ENCODE measurements at regions not wholly inside any gene's neighbourhood (a gene's known extent, or its start where the extent isn't known, plus 50 kb on each side); places are given as distances from the start of the nearest gene placed in this dataset.

DNA sequence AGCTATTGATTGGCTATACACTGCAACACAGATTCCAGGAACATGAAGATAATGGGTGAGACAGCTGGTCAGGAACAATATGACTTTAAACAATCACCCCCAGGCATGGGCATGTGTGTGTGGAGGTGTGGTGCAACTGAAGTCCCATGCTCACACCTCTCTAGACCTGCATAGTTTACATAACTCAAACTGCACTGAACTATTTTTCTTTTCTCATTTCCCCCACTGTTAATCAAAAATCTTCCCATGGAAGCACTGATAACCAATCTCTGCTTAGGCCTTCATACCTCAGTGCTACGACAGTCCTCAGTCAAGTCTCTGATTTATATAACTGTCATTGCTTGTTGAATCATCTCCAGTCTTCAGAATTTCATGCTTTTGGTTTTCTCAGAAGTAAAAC lies 600.2 kb downstream of the NTRK3 start:
- Histone ChIP-seq H3K36me3 (replicated peaks; ENCODE audit: low read depth, low read length) (no peaks in the 10 kb centered on the region), H3K4me2 (ENCODE audit: low read length) (no peak overlapping the region), H3K4me3 (ENCODE audit: low read length) (no peak overlapping the region), H3K27me3 (ENCODE audit: low read depth, low read length) (no peaks in the 10 kb centered on the region), H3K27ac (ENCODE audit: low read length) (no peak overlapping the region), H3K9me3 (ENCODE audit: insufficient read depth, low read length) (no peaks in the 10 kb centered on the region), H3K9ac (ENCODE audit: low read length) (no peak overlapping the region), H3K4me1 (ENCODE audit: low read length) (no peaks in the 10 kb centered on the region), H3K79me2 (ENCODE audit: low read length) (no peaks in the 10 kb centered on the region), H4K20me1 (ENCODE audit: insufficient read depth, low read length) (no peaks in the 10 kb centered on the region), H2AFZ (ENCODE audit: low read depth, low read length) (no peak overlapping the region)
- TF ChIP-seq EZH2phosphoT487 (IDR thresholded peaks at IDR 0.05; ENCODE audit: low read depth), result no peak
- TF ChIP-seq, protein P1, sequence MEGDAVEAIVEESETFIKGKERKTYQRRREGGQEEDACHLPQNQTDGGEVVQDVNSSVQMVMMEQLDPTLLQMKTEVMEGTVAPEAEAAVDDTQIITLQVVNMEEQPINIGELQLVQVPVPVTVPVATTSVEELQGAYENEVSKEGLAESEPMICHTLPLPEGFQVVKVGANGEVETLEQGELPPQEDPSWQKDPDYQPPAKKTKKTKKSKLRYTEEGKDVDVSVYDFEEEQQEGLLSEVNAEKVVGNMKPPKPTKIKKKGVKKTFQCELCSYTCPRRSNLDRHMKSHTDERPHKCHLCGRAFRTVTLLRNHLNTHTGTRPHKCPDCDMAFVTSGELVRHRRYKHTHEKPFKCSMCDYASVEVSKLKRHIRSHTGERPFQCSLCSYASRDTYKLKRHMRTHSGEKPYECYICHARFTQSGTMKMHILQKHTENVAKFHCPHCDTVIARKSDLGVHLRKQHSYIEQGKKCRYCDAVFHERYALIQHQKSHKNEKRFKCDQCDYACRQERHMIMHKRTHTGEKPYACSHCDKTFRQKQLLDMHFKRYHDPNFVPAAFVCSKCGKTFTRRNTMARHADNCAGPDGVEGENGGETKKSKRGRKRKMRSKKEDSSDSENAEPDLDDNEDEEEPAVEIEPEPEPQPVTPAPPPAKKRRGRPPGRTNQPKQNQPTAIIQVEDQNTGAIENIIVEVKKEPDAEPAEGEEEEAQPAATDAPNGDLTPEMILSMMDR (IDR thresholded peaks at IDR 0.05; ENCODE audit: low read depth, low read length), result no peak

DNA sequence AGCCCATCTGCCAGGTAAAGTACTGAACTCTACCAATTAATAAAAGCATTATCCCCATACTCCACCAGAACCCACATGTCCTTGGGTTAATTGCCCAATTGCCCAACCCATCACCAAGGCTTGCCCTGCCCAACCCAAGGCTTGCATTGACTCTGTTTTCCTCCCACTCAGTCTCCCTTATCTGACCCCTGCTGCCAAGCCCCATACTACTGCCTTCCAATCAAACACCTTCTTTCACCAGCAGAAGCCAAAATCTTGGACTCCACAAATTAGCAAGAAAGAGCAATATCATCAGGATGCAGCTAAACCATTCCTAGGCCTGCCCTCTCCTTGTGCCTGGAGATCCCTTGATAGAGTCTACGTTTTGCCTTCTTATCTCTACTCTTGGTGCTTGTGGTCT lies 602.9 kb downstream of the NTRK3 start:
- H3K27ac ChIP-seq (ENCODE audit: low read length), result no peak overlapping the region

DNA sequence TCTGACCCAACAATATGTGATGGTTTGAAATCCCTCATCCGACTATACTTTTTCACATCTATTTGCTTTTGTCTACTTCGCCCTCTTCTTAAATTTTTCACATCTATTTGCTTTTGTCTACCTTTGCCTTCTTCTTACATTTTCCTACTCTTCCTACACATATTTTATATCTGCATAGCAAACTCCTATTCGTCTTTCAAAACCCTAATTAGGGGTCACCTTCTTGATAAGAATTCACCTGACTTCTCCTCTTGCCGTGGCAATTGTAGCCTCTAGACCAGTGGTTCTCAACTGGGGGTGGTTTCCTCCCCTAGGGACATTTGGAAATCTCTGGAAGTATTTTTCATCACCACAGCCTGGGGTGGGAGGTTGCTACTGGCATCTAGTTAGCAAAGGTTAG lies 607.4 kb downstream of the NTRK3 start:
- H3K36me3 ChIP-seq (replicated peaks; ENCODE audit: low read depth, low read length), result no peaks in the 10 kb centered on the region
- no peaks in the 10 kb centered on the region for H3K79me2 ChIP-seq (ENCODE audit: low read length)
- no peaks in the 10 kb centered on the region for H3K27me3 ChIP-seq (ENCODE audit: low read depth, low read length)
- H2AFZ ChIP-seq (ENCODE audit: low read depth, low read length), result no peak overlapping the region
- TF ChIP-seq, protein P1 (IDR thresholded peaks at IDR 0.05; ENCODE audit: low read depth, low read length), result no peak
- TF ChIP-seq EZH2phosphoT487 (IDR thresholded peaks at IDR 0.05; ENCODE audit: low read depth), result no peak
- no peak overlapping the region for H3K4me2 ChIP-seq (ENCODE audit: low read length)
- no peaks in the 10 kb centered on the region for H4K20me1 ChIP-seq (ENCODE audit: insufficient read depth, low read length)
- no peak overlapping the region for H3K27ac ChIP-seq (ENCODE audit: low read length)
- H3K9me3 ChIP-seq (ENCODE audit: insufficient read depth, low read length), result no peaks in the 10 kb centered on the region
- no peak overlapping the region for H3K9ac ChIP-seq (ENCODE audit: low read length)
- H3K4me3 ChIP-seq (ENCODE audit: low read length), result no peak overlapping the region
- no peaks in the 10 kb centered on the region for H3K4me1 ChIP-seq (ENCODE audit: low read length)

More for the DNA sequence above, 602.9 kb downstream of the NTRK3 start:
- no peaks in the 10 kb centered on the region for H3K9me3 ChIP-seq (ENCODE audit: insufficient read depth, low read length)
- H3K79me2 ChIP-seq (ENCODE audit: low read length), result no peaks in the 10 kb centered on the region
- no peak overlapping the region for H2AFZ ChIP-seq (ENCODE audit: low read depth, low read length)
- no peak overlapping the region for H3K9ac ChIP-seq (ENCODE audit: low read length)
- H3K36me3 ChIP-seq (replicated peaks; ENCODE audit: low read depth, low read length), result no peaks in the 10 kb centered on the region
- no peaks in the 10 kb centered on the region for H3K4me1 ChIP-seq (ENCODE audit: low read length)
- TF ChIP-seq EZH2phosphoT487 (IDR thresholded peaks at IDR 0.05; ENCODE audit: low read depth), result no peak
- TF ChIP-seq, protein P1 (IDR thresholded peaks at IDR 0.05; ENCODE audit: low read depth, low read length), result no peak
- no peaks in the 10 kb centered on the region for H3K27me3 ChIP-seq (ENCODE audit: low read depth, low read length)
- H3K4me3 ChIP-seq (ENCODE audit: low read length), result no peak overlapping the region
- H3K4me2 ChIP-seq (ENCODE audit: low read length), result no peak overlapping the region
- H4K20me1 ChIP-seq (ENCODE audit: insufficient read depth, low read length), result no peaks in the 10 kb centered on the region

DNA sequence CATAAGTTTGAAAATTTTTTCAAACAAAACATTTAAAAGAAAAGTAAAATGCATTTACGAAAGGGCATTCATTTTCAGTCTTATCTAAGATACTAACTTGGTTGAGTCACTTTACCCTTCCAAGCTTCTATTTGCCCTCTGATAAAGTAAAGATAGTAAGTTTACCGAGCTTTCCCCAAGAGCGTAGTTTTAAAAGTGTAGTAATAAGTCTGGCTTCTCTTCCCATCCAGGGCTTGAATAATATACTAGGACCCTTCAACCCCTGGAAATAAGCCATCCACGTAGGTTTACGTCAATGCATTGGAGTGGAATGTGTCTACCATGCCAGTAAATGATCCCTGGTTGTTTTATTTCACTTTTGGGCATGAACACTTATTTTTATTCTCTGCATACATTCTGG lies 608.3 kb downstream of the NTRK3 start:
- Histone ChIP-seq H3K4me3 (ENCODE audit: low read length) (no peak overlapping the region), H4K20me1 (ENCODE audit: insufficient read depth, low read length) (no peaks in the 10 kb centered on the region), H3K4me2 (ENCODE audit: low read length) (no peak overlapping the region), H3K36me3 (replicated peaks; ENCODE audit: low read depth, low read length) (no peaks in the 10 kb centered on the region), H2AFZ (ENCODE audit: low read depth, low read length) (no peak overlapping the region), H3K27me3 (ENCODE audit: low read depth, low read length) (no peaks in the 10 kb centered on the region), H3K79me2 (ENCODE audit: low read length) (no peaks in the 10 kb centered on the region), H3K9me3 (ENCODE audit: insufficient read depth, low read length) (no peaks in the 10 kb centered on the region), H3K27ac (ENCODE audit: low read length) (no peak overlapping the region), H3K4me1 (ENCODE audit: low read length) (no peaks in the 10 kb centered on the region), H3K9ac (ENCODE audit: low read length) (no peak overlapping the region)
- TF ChIP-seq, protein P1 (IDR thresholded peaks at IDR 0.05; ENCODE audit: low read depth, low read length), result no peak
- no peak for TF ChIP-seq EZH2phosphoT487 (IDR thresholded peaks at IDR 0.05; ENCODE audit: low read depth)
